HL-60 (cell line): ENCODE measurements at regions not wholly inside any gene's neighbourhood (a gene's known extent, or its start where the extent isn't known, plus 50 kb on each side); places are given as distances from the start of the nearest gene placed in this dataset.

Source experiments
- GABPA ChIP-seq: IDR thresholded peaks from 2 replicates; pipeline ENCODE4 v1.6.1; 2012; ENCODE audit warnings: low read depth
- POLR2AphosphoS5 ChIP-seq: IDR thresholded peaks from 2 replicates; pipeline ENCODE4 v1.6.1; 2012; ENCODE audit warnings: low read depth
- SPI1 ChIP-seq: IDR thresholded peaks from 2 replicates; pipeline ENCODE4 v1.6.1; 2012; ENCODE audit warnings: low read depth, mild to moderate bottlenecking, borderline replicate concordance
- TF ChIP-seq, protein P1 (sequence below): IDR thresholded peaks from one replicate; pipeline ENCODE4 v1.5.1; 2011; ENCODE audit warnings: low read length, control low read depth, inconsistent platforms; ENCODE audit not compliant: insufficient read depth
- TF ChIP-seq, protein P2 (sequence below): IDR thresholded peaks from 2 replicates; pipeline ENCODE4 v1.6.1; 2012; ENCODE audit warnings: low read depth; ENCODE audit not compliant: insufficient replicate concordance

DNA sequence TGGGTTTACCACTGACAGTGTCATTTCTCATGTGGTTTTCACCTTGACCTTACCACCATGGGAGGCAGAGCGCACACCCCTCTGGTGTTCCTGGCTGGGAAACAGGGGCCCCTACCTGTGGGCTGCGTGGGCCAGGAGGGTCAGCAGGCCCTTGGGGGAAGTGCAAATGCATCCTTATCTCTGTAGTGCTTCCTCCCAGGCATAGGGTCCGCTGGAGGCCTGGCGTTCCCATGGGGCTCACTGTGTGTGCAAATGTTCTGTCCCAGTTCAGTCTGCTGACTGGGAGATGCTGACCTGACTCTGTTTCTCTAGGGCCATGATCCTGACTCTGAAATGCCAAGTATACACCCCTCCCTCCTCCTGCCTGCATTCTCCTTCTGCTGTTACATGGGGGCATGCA is 81.3 kb downstream of the SLC25A47 start:
- no peak for TF ChIP-seq GABPA
- TF ChIP-seq, protein P1, sequence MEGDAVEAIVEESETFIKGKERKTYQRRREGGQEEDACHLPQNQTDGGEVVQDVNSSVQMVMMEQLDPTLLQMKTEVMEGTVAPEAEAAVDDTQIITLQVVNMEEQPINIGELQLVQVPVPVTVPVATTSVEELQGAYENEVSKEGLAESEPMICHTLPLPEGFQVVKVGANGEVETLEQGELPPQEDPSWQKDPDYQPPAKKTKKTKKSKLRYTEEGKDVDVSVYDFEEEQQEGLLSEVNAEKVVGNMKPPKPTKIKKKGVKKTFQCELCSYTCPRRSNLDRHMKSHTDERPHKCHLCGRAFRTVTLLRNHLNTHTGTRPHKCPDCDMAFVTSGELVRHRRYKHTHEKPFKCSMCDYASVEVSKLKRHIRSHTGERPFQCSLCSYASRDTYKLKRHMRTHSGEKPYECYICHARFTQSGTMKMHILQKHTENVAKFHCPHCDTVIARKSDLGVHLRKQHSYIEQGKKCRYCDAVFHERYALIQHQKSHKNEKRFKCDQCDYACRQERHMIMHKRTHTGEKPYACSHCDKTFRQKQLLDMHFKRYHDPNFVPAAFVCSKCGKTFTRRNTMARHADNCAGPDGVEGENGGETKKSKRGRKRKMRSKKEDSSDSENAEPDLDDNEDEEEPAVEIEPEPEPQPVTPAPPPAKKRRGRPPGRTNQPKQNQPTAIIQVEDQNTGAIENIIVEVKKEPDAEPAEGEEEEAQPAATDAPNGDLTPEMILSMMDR, result no peak
- no peak for TF ChIP-seq POLR2AphosphoS5
- TF ChIP-seq, protein P2, sequence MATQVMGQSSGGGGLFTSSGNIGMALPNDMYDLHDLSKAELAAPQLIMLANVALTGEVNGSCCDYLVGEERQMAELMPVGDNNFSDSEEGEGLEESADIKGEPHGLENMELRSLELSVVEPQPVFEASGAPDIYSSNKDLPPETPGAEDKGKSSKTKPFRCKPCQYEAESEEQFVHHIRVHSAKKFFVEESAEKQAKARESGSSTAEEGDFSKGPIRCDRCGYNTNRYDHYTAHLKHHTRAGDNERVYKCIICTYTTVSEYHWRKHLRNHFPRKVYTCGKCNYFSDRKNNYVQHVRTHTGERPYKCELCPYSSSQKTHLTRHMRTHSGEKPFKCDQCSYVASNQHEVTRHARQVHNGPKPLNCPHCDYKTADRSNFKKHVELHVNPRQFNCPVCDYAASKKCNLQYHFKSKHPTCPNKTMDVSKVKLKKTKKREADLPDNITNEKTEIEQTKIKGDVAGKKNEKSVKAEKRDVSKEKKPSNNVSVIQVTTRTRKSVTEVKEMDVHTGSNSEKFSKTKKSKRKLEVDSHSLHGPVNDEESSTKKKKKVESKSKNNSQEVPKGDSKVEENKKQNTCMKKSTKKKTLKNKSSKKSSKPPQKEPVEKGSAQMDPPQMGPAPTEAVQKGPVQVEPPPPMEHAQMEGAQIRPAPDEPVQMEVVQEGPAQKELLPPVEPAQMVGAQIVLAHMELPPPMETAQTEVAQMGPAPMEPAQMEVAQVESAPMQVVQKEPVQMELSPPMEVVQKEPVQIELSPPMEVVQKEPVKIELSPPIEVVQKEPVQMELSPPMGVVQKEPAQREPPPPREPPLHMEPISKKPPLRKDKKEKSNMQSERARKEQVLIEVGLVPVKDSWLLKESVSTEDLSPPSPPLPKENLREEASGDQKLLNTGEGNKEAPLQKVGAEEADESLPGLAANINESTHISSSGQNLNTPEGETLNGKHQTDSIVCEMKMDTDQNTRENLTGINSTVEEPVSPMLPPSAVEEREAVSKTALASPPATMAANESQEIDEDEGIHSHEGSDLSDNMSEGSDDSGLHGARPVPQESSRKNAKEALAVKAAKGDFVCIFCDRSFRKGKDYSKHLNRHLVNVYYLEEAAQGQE, result no peak
- no peak for TF ChIP-seq SPI1
